ENCODE measurements at regions not wholly inside any gene's neighbourhood (a gene's known extent, or its start where the extent isn't known, plus 50 kb on each side); places are given as distances from the start of the nearest gene placed in this dataset.

- TF ChIP-seq, protein P1, sequence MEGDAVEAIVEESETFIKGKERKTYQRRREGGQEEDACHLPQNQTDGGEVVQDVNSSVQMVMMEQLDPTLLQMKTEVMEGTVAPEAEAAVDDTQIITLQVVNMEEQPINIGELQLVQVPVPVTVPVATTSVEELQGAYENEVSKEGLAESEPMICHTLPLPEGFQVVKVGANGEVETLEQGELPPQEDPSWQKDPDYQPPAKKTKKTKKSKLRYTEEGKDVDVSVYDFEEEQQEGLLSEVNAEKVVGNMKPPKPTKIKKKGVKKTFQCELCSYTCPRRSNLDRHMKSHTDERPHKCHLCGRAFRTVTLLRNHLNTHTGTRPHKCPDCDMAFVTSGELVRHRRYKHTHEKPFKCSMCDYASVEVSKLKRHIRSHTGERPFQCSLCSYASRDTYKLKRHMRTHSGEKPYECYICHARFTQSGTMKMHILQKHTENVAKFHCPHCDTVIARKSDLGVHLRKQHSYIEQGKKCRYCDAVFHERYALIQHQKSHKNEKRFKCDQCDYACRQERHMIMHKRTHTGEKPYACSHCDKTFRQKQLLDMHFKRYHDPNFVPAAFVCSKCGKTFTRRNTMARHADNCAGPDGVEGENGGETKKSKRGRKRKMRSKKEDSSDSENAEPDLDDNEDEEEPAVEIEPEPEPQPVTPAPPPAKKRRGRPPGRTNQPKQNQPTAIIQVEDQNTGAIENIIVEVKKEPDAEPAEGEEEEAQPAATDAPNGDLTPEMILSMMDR (IDR thresholded peaks at IDR 0.05) = no peak
- TF ChIP-seq POLR2A (IDR thresholded peaks at IDR 0.05) = no peak
Observed at GRCh38 chr20:51936377-51936776, 134.1 kb upstream of the SALL4 start.

All from testis (tissue), 2 donors.